ENCODE measurements at regions not wholly inside any gene's neighbourhood (a gene's known extent, or its start where the extent isn't known, plus 50 kb on each side); places are given as distances from the start of the nearest gene placed in this dataset.

DNA sequence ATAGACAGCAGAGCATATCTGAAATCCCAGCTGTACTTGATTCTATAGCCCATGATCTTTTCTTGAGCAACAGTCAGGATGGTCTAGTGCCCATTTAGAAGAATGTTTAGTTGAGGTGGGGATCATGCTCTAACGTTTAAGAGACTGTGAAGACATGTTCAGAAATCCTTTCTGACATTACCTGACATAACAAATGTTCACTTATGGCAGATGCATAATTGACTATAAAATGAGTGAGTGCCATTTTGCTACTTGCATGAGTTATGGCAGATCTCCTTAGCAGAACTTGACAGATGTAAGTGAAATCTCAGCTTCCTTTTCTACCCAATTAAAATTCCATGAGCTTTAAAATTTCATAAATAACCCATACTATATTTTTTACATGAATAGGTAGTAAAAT lies 209.5 kb upstream of the MMADHC start:
- no TSS peak for BruUV-seq (replicated peaks)
- no peaks in the 10 kb centered on the region for H3K36me3 ChIP-seq (ENCODE audit: control insufficient read depth, insufficient read depth, low read length)
- in situ Hi-C loops (cut with HindIII; ENCODE audit: low pct_unique_long_range_greater_than_20kb, low sequenced_read_pairs), result no loop called here
- TF ChIP-seq SIN3A (IDR thresholded peaks at IDR 0.05; ENCODE audit: borderline replicate concordance, insufficient read depth, low read depth, low read length) (no peak), POLR2AphosphoS5 (IDR thresholded peaks at IDR 0.05; ENCODE audit: low read depth, low read length) (no peak), CTCF (IDR thresholded peaks at IDR 0.05) (no peak), TCF7L2 (IDR thresholded peaks at IDR 0.05; ENCODE audit: low read depth, low read length) (no peak)
- TF ChIP-seq, protein P1, sequence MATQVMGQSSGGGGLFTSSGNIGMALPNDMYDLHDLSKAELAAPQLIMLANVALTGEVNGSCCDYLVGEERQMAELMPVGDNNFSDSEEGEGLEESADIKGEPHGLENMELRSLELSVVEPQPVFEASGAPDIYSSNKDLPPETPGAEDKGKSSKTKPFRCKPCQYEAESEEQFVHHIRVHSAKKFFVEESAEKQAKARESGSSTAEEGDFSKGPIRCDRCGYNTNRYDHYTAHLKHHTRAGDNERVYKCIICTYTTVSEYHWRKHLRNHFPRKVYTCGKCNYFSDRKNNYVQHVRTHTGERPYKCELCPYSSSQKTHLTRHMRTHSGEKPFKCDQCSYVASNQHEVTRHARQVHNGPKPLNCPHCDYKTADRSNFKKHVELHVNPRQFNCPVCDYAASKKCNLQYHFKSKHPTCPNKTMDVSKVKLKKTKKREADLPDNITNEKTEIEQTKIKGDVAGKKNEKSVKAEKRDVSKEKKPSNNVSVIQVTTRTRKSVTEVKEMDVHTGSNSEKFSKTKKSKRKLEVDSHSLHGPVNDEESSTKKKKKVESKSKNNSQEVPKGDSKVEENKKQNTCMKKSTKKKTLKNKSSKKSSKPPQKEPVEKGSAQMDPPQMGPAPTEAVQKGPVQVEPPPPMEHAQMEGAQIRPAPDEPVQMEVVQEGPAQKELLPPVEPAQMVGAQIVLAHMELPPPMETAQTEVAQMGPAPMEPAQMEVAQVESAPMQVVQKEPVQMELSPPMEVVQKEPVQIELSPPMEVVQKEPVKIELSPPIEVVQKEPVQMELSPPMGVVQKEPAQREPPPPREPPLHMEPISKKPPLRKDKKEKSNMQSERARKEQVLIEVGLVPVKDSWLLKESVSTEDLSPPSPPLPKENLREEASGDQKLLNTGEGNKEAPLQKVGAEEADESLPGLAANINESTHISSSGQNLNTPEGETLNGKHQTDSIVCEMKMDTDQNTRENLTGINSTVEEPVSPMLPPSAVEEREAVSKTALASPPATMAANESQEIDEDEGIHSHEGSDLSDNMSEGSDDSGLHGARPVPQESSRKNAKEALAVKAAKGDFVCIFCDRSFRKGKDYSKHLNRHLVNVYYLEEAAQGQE (IDR thresholded peaks at IDR 0.05; ENCODE audit: insufficient read depth in 1 of 2, low read depth in 2 of 2, low read length in 1 of 2), result no peak
- DNase-seq (ENCODE audit: low read depth, low spot score) (no peak), ATAC-seq (no peak)
- peaks cover 13% of the 10 kb centered on the region for H3K4me1 ChIP-seq (ENCODE audit: control insufficient read depth, insufficient read depth, low read length)
- no peak overlapping the region for H3K4me3 ChIP-seq (ENCODE audit: low read depth in 2 of 2, low read length in 2 of 2)
- intact Hi-C loops (cut with micrococcal nuclease; ENCODE audit: unreplicated experiment), result no loop called here
- POLR2A ChIA-PET, result no interaction called here
- CTCF ChIA-PET, result no interaction called here
- H3K9me3 ChIP-seq (ENCODE audit: control insufficient read depth, insufficient read depth, low read depth, low read length), result no peaks in the 10 kb centered on the region
- peak overlapping the region; percentile 23; the same call in 1 of the 2 replicates for H3K27ac ChIP-seq (ENCODE audit: low read length)
- no peaks in the 10 kb centered on the region for H3K27me3 ChIP-seq (ENCODE audit: control insufficient read depth, insufficient read depth, low read length)

DNA sequence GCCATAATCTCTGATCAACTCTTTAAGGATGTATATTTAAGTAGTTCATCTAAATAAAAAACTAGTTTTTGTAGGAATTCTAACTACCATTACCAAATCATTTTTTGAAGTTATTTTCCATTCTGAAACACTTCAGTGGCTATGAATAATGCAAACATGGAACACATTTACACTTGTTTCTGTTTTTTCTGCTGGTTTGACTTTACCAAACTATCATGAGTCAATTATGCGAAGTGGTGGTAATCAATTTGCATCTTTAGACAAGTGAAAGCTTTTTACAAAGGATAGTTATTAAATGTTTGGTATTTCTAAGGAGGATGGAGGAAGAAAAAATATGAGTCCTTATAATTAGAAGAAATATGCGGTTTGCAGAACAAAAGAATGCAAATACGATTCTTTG lies 202.0 kb upstream of the MMADHC start:
- no TSS peak for BruUV-seq (replicated peaks)
- no peaks in the 10 kb centered on the region for H3K36me3 ChIP-seq (ENCODE audit: control insufficient read depth, insufficient read depth, low read length)
- POLR2A ChIA-PET, result no interaction called here

More for the DNA sequence above, 202.0 kb upstream of the MMADHC start:
- no peak for TF ChIP-seq POLR2AphosphoS5 (IDR thresholded peaks at IDR 0.05; ENCODE audit: low read depth, low read length)
- TF ChIP-seq CTCF (IDR thresholded peaks at IDR 0.05), result no peak
- TF ChIP-seq, protein P1 (IDR thresholded peaks at IDR 0.05; ENCODE audit: insufficient read depth in 1 of 2, low read depth in 2 of 2, low read length in 1 of 2), result no peak
- TF ChIP-seq SIN3A (IDR thresholded peaks at IDR 0.05; ENCODE audit: borderline replicate concordance, insufficient read depth, low read depth, low read length), result no peak
- TF ChIP-seq TCF7L2 (IDR thresholded peaks at IDR 0.05; ENCODE audit: low read depth, low read length), result no peak
- H3K4me3 ChIP-seq (ENCODE audit: low read depth in 2 of 2, low read length in 2 of 2), result no peak overlapping the region
- DNase-seq (ENCODE audit: low read depth, low spot score) (no peak), ATAC-seq (no peak)
- H3K9me3 ChIP-seq (ENCODE audit: control insufficient read depth, insufficient read depth, low read depth, low read length), result no peaks in the 10 kb centered on the region
- H3K4me1 ChIP-seq (ENCODE audit: control insufficient read depth, insufficient read depth, low read length), result no peaks in the 10 kb centered on the region
- H3K27ac ChIP-seq (ENCODE audit: low read length), result no peak overlapping the region
- in situ Hi-C loops (cut with HindIII; ENCODE audit: low pct_unique_long_range_greater_than_20kb, low sequenced_read_pairs) (no loop called here), intact Hi-C loops (cut with micrococcal nuclease; ENCODE audit: unreplicated experiment) (no loop called here)
- CTCF ChIA-PET, result no interaction called here
- no peaks in the 10 kb centered on the region for H3K27me3 ChIP-seq (ENCODE audit: control insufficient read depth, insufficient read depth, low read length)
